Endothelial cell of umbilical vein (primary cell): ENCODE measurements at regions not wholly inside any gene's neighbourhood (a gene's known extent, or its start where the extent isn't known, plus 50 kb on each side); places are given as distances from the start of the nearest gene placed in this dataset.

ENCODE experiments used
- BruUV-seq: library from RNA; stranded (reverse); fragments of 400-500 nt; replicated peaks from 2 replicates; lab custom pipeline; 2021; lab: Mats Ljungman, UMichigan
- CTCF ChIA-PET: fragments of 300-600, 350-600 bp; sonication (Branson Sonifier 250); formaldehyde crosslinking; loops from one replicate; lab custom pipeline; 2021; ENCODE audit warnings: antibody characterized with exemption, inconsistent platforms; lab: Charles Lee
- POLR2A ChIA-PET: fragments of 300-600, 350-600 bp; sonication (Branson Sonifier 250); formaldehyde crosslinking; loops from one replicate; lab custom pipeline; 2021; ENCODE audit warnings: antibody characterized with exemption, inconsistent platforms; lab: Charles Lee
- DNase-seq: peaks from one replicate; pipeline ENCODE4 v3.0.0-alpha.2; 2011; ENCODE audit warnings: low read depth, low spot score
- FAIRE-seq: peaks from 2 replicates; lab custom pipeline; 2011; peaks lifted over from hg19 to GRCh38; lab: Jason Lieb, UNC
- H2AFZ ChIP-seq: 2 replicates; pipeline ENCODE4 v1.6.0; 2012; ENCODE audit warnings: low read depth, low read length, control low read depth, inconsistent platforms
- H3K27ac ChIP-seq: 2 replicates; pipeline ENCODE4 v1.5.1; 2011; ENCODE audit warnings: low read depth, mild to moderate bottlenecking, control low read depth, low read length, moderate library complexity; ENCODE audit not compliant: insufficient read depth
- H3K27me3 ChIP-seq, 2 experiments: 2 replicates each; pipeline versions ENCODE4 v1.6.0 to v1.6.1; 2011; ENCODE audit warnings: low read length in 2 of 2, mixed read lengths in 1 of 2; ENCODE audit not compliant: control insufficient read depth in 2 of 2, insufficient read depth in 2 of 2
- H3K36me3 ChIP-seq, 2 experiments: 2 replicates in 1 of 2; 3 replicates in 1 of 2; pipeline ENCODE4 v1.5.1; 2011; ENCODE audit warnings: low read length in 2 of 2, mild to moderate bottlenecking in 1 of 2, moderate library complexity in 1 of 2; ENCODE audit not compliant: control insufficient read depth in 2 of 2, insufficient read depth in 2 of 2; ENCODE audit errors: extremely low read depth in 1 of 2
- H3K4me1 ChIP-seq: 3 replicates; pipeline ENCODE4 v1.5.1; 2011; ENCODE audit warnings: mild to moderate bottlenecking, low read length; ENCODE audit not compliant: control insufficient read depth, insufficient read depth; ENCODE audit errors: extremely low read depth
- H3K4me2 ChIP-seq: 2 replicates; pipeline ENCODE4 v1.6.1; 2011; ENCODE audit warnings: low read length, control low read depth, mixed read lengths; ENCODE audit not compliant: insufficient read depth
- H3K4me3 ChIP-seq, 3 experiments: fragments of 200-600 bp in 1 of 3; sonication (generic), shearing (Covaris generic) in 1 of 3; replicated peaks in 1 of 3; 2 replicates each; pipeline ENCODE4 v1.5.1; 2011 to 2016; ENCODE audit warnings: control low read depth in 3 of 3, low read length in 3 of 3, mild to moderate bottlenecking in 2 of 3, inconsistent platforms in 1 of 3, low read depth in 1 of 3, moderate library complexity in 1 of 3; ENCODE audit not compliant: insufficient read depth in 1 of 3
- H3K79me2 ChIP-seq: 2 replicates; pipeline ENCODE4 v1.6.0; 2012; ENCODE audit warnings: low read length, inconsistent platforms; ENCODE audit not compliant: control insufficient read depth, insufficient read depth
- H3K9ac ChIP-seq: replicated peaks from 2 replicates; pipeline ENCODE3; 2011; ENCODE audit warnings: low read length, control low read depth; ENCODE audit not compliant: insufficient read depth; ENCODE audit errors: extremely low read depth
- H3K9me1 ChIP-seq: replicated peaks from 3 replicates; pipeline ENCODE4 v1.6.0; 2011; ENCODE audit warnings: mild to moderate bottlenecking, low read length; ENCODE audit not compliant: control insufficient read depth, insufficient read depth; ENCODE audit errors: extremely low read depth
- H3K9me3 ChIP-seq: replicated peaks from 2 replicates; pipeline ENCODE4 v1.5.1; 2012; ENCODE audit warnings: low read length, inconsistent platforms; ENCODE audit not compliant: control insufficient read depth, insufficient read depth
- H4K20me1 ChIP-seq: replicated peaks from 2 replicates; pipeline ENCODE3; 2011; ENCODE audit warnings: mild to moderate bottlenecking, low read length; ENCODE audit not compliant: control insufficient read depth, insufficient read depth; ENCODE audit errors: extremely low read depth
- CTCF ChIP-seq, 2 donors: IDR thresholded peaks; 1 replicate in 1 of 2; 2 replicates in 1 of 2; pipeline ENCODE4 v1.5.1; 2011; ENCODE audit warnings: low read length in 2 of 2, mild to moderate bottlenecking in 2 of 2, moderate library complexity in 2 of 2, control low read depth in 1 of 2, inconsistent platforms in 1 of 2, low read depth in 1 of 2; ENCODE audit not compliant: insufficient read depth in 1 of 2; ENCODE audit errors: extremely low read depth in 1 of 2
- EZH2 ChIP-seq: IDR thresholded peaks from 2 replicates; pipeline ENCODE4 v1.6.1; 2012; ENCODE audit warnings: borderline replicate concordance, low read depth, mild to moderate bottlenecking, moderate library complexity, low read length, inconsistent platforms; ENCODE audit not compliant: severe bottlenecking
- FOS ChIP-seq: IDR thresholded peaks from 2 replicates; pipeline ENCODE4 v1.6.1; 2011; ENCODE audit warnings: mild to moderate bottlenecking, low read length, moderate library complexity, borderline replicate concordance; ENCODE audit not compliant: insufficient read depth
- GATA2 ChIP-seq: IDR thresholded peaks from 2 replicates; pipeline ENCODE4 v1.7.0; 2011; ENCODE audit warnings: low read depth, mild to moderate bottlenecking, moderate library complexity, mixed read lengths, low read length; ENCODE audit not compliant: insufficient read length, insufficient read depth
- JUN ChIP-seq: IDR thresholded peaks from 2 replicates; pipeline ENCODE4 v1.6.1; 2011; ENCODE audit warnings: borderline replicate concordance, low read depth; ENCODE audit not compliant: insufficient read length, insufficient read depth
- MYC ChIP-seq: IDR thresholded peaks from one replicate; pipeline ENCODE4 v1.6.1; 2011; ENCODE audit warnings: mild to moderate bottlenecking, low read depth, low read length
- POLR2A ChIP-seq: IDR thresholded peaks from 2 replicates; pipeline ENCODE4 v1.6.1; 2012; ENCODE audit warnings: low read depth, mild to moderate bottlenecking, control low read depth, low read length
- POLR2AphosphoS5 ChIP-seq: IDR thresholded peaks from 2 replicates; pipeline ENCODE4 v1.6.1; 2012; ENCODE audit warnings: low read depth, mild to moderate bottlenecking, control low read depth, low read length, moderate library complexity; ENCODE audit not compliant: insufficient read depth
- dilution Hi-C: fragments of 300-500 bp; cut with MboI; formaldehyde crosslinking; loops from one replicate; pipeline ENCODE4 v1.15.0; 2019; ENCODE audit warnings: low sequenced_read_pairs; ENCODE audit not compliant: extremely low pct_ligation_motif_present
- intact Hi-C: fragments of 100-400 bp; cut with micrococcal nuclease; formaldehyde crosslinking; loops from one replicate; pipeline ENCODE4 v1.10.0; 2022
- TF ChIP-seq, protein P1 (sequence below): IDR thresholded peaks from 2 replicates; pipeline ENCODE4 v1.6.1; 2011; ENCODE audit not compliant: insufficient read depth, insufficient read length

- no peaks in the 10 kb centered on the region for H3K79me2 ChIP-seq
- H3K27ac ChIP-seq: no peak overlapping the region
- no peaks in the 10 kb centered on the region for H3K9me3 ChIP-seq
- no peaks in the 10 kb centered on the region for H3K9me1 ChIP-seq
- no TSS peak for BruUV-seq
- no peaks in the 10 kb centered on the region for H4K20me1 ChIP-seq
- FAIRE-seq (no peak), DNase-seq (no peak)
- no peak overlapping the region for H3K9ac ChIP-seq
- CTCF ChIA-PET: no interaction called here
- dilution Hi-C loops: no loop called here
- H3K4me2 ChIP-seq: no peak overlapping the region
- no peak overlapping the region for H2AFZ ChIP-seq
- H3K4me3 ChIP-seq: no peak overlapping the region
- intact Hi-C loops: no loop called here
- H3K4me1 ChIP-seq: no peaks in the 10 kb centered on the region
- POLR2A ChIA-PET: no interaction called here
- no peaks in the 10 kb centered on the region for H3K36me3 ChIP-seq
- no peaks in the 10 kb centered on the region for H3K27me3 ChIP-seq
- TF ChIP-seq JUN (no peak), MYC (no peak), CTCF (IDR thresholded peaks at IDR 0.05; ENCODE audit: extremely low read depth in 1 of 2, insufficient read depth in 1 of 2, low read depth in 1 of 2, low read length in 2 of 2) (no peak), GATA2 (no peak), POLR2A (no peak), EZH2 (no peak), POLR2AphosphoS5 (no peak), FOS (no peak)
- TF ChIP-seq, protein P1, sequence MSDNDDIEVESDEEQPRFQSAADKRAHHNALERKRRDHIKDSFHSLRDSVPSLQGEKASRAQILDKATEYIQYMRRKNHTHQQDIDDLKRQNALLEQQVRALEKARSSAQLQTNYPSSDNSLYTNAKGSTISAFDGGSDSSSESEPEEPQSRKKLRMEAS: no peak
These were observed 572.6 kb downstream of the TLR4 start for GRCh38 chr9:118276784-118277183.
